DMS153 treated with DMSO at 0.1 percent for 48 hours (cell line): ENCODE measurements at regions not wholly inside any gene's neighbourhood (a gene's known extent, or its start where the extent isn't known, plus 50 kb on each side); places are given as distances from the start of the nearest gene placed in this dataset.
"Not testable (repeated sequence)": the region's sequence is repeated elsewhere in the genome, so short reads cannot be mapped to it uniquely, and the experiment has no call there.

Experiments used
- DNase-seq: peaks from one replicate; lab custom pipeline; 2025; ENCODE audit not compliant: unreplicated experiment; lab: John Stamatoyannopoulos, UW

GRCh38 chr3:145483992-145484391, 677.0 kb downstream of the PLOD2 start:
- DNase-seq = no peak

- DNase-seq = no peak
These were observed 672.0 kb downstream of the PLOD2 start for GRCh38 chr3:145489011-145489410.

- no peak for DNase-seq
These were observed 670.6 kb downstream of the PLOD2 start for GRCh38 chr3:145490088-145491048.

- DNase-seq = no peak
These were observed 668.5 kb downstream of the PLOD2 start for GRCh38 chr3:145492456-145492855.

- not testable (repeated sequence) for DNase-seq
These were observed 643.6 kb downstream of the PLOD2 start for GRCh38 chr3:145517416-145517815.

- peak; percentile 11 for DNase-seq
These were observed 642.3 kb downstream of the PLOD2 start for GRCh38 chr3:145518639-145519038.

- peak; percentile 69 for DNase-seq
These were observed 641.5 kb downstream of the PLOD2 start for GRCh38 chr3:145519398-145520047.

- DNase-seq = no peak
These were observed 638.8 kb downstream of the PLOD2 start for GRCh38 chr3:145522179-145522578.

GRCh38 chr3:145522893-145523651, 637.9 kb downstream of the PLOD2 start:
- no peak for DNase-seq

GRCh38 chr3:145531548-145531947, 629.4 kb downstream of the PLOD2 start:
- DNase-seq = no peak

GRCh38 chr3:145533696-145534095, 627.3 kb downstream of the PLOD2 start:
- DNase-seq = no peak

GRCh38 chr3:145536461-145536860, 624.5 kb downstream of the PLOD2 start:
- no peak for DNase-seq

GRCh38 chr3:145550522-145550921, 610.5 kb downstream of the PLOD2 start:
- no peak for DNase-seq

- no peak for DNase-seq
These were observed 603.6 kb downstream of the PLOD2 start for GRCh38 chr3:145557405-145557804.

GRCh38 chr3:145578471-145578870, 582.5 kb downstream of the PLOD2 start:
- no peak for DNase-seq

- DNase-seq = no peak
These were observed 579.3 kb downstream of the PLOD2 start for GRCh38 chr3:145581694-145582093.

GRCh38 chr3:145604851-145605250, 556.1 kb downstream of the PLOD2 start:
- no peak for DNase-seq

GRCh38 chr3:145620002-145620401, 541.0 kb downstream of the PLOD2 start:
- DNase-seq = no peak

GRCh38 chr3:145620486-145620885, 540.5 kb downstream of the PLOD2 start:
- DNase-seq = no peak

- DNase-seq = no peak
These were observed 537.6 kb downstream of the PLOD2 start for GRCh38 chr3:145623349-145623748.

- DNase-seq = no peak
These were observed 532.8 kb downstream of the PLOD2 start for GRCh38 chr3:145628211-145628610.
